SH-SY5Y (cell line): ENCODE measurements at regions not wholly inside any gene's neighbourhood (a gene's known extent, or its start where the extent isn't known, plus 50 kb on each side); places are given as distances from the start of the nearest gene placed in this dataset.

Experiments used
- GATA2 ChIP-seq: IDR thresholded peaks from 2 replicates; pipeline ENCODE4 v1.6.1; 2011; ENCODE audit warnings: mild to moderate bottlenecking, low read depth, low read length
- GATA3 ChIP-seq: IDR thresholded peaks from 2 replicates; pipeline ENCODE4 v1.6.1; 2011; ENCODE audit warnings: low read depth, mild to moderate bottlenecking, low read length, moderate library complexity

- no peak for TF ChIP-seq GATA3
- TF ChIP-seq GATA2: no peak
Measured at GRCh38 chr11:70851308-70851707, 401.1 kb downstream of the SHANK2 start.

GRCh38 chr11:70851907-70852306 lies 400.5 kb downstream of the SHANK2 start:
- TF ChIP-seq GATA2 (no peak), GATA3 (no peak)

- TF ChIP-seq GATA3 (no peak), GATA2 (no peak)
Measured at GRCh38 chr11:70853068-70853769, 399.2 kb downstream of the SHANK2 start.

- no peak for TF ChIP-seq GATA2
- no peak for TF ChIP-seq GATA3
Measured at GRCh38 chr11:70853770-70854108, 398.6 kb downstream of the SHANK2 start.

- TF ChIP-seq GATA2 (no peak), GATA3 (no peak)
Measured at GRCh38 chr11:70854201-70854600, 398.2 kb downstream of the SHANK2 start.

GRCh38 chr11:70854901-70855556 lies 397.3 kb downstream of the SHANK2 start:
- TF ChIP-seq GATA2 (peak; percentile 88), GATA3 (no peak; the same call in 1 of the 2 replicates)

GRCh38 chr11:70857894-70858293 lies 394.5 kb downstream of the SHANK2 start:
- TF ChIP-seq GATA2 (no peak), GATA3 (no peak)

- TF ChIP-seq GATA2 (no peak), GATA3 (no peak)
Measured at GRCh38 chr11:70859180-70859579, 393.2 kb downstream of the SHANK2 start.

GRCh38 chr11:70860888-70861287 lies 391.5 kb downstream of the SHANK2 start:
- TF ChIP-seq GATA2: no peak
- TF ChIP-seq GATA3: no peak

- no peak for TF ChIP-seq GATA3
Measured at GRCh38 chr11:70861559-70861958, 390.8 kb downstream of the SHANK2 start.

- TF ChIP-seq GATA3: no peak
- no peak for TF ChIP-seq GATA2
Measured at GRCh38 chr11:70862093-70862492, 390.3 kb downstream of the SHANK2 start.

- TF ChIP-seq GATA2 (no peak), GATA3 (no peak)
Measured at GRCh38 chr11:70863186-70863585, 389.2 kb downstream of the SHANK2 start.

GRCh38 chr11:70863993-70864392 lies 388.4 kb downstream of the SHANK2 start:
- TF ChIP-seq GATA3: no peak
- TF ChIP-seq GATA2: no peak

- TF ChIP-seq GATA3 (no peak), GATA2 (no peak)
Measured at GRCh38 chr11:70865356-70865755, 387.0 kb downstream of the SHANK2 start.

GRCh38 chr11:70866834-70867233 lies 385.5 kb downstream of the SHANK2 start:
- TF ChIP-seq GATA2: no peak
- TF ChIP-seq GATA3: no peak

GRCh38 chr11:70867281-70868047 lies 384.9 kb downstream of the SHANK2 start:
- TF ChIP-seq GATA3: no peak
- TF ChIP-seq GATA2: no peak
